A549 (cell line): ENCODE measurements at regions not wholly inside any gene's neighbourhood (a gene's known extent, or its start where the extent isn't known, plus 50 kb on each side); places are given as distances from the start of the nearest gene placed in this dataset.

ENCODE experiments used
- ATAC-seq, 2 experiments: fragments of 200-7000 bp in 1 of 2; fragments of >200 bp in 1 of 2; cut with Nextera tagmentation in 1 of 2; cut with Tn5 transposase in 1 of 2; 3 replicates each; pipeline versions ENCODE4 v1.8.0 to v1.9.1; 2018 to 2020; ENCODE audit warnings: mild to moderate bottlenecking in 1 of 2, moderate library complexity in 1 of 2
- CTCF ChIA-PET: fragments of 300-600 bp; sonication (Branson Sonifier 250); formaldehyde crosslinking; extraction: SDS; loops from one replicate; lab custom pipeline; 2021; ENCODE audit warnings: antibody characterized with exemption, inconsistent platforms; lab: Yijun Ruan, JAX
- POLR2A ChIA-PET: fragments of 350-600 bp; formaldehyde crosslinking; extraction: SDS; loops from one replicate; lab custom pipeline; 2021; ENCODE audit warnings: antibody characterized with exemption, inconsistent platforms; lab: Yijun Ruan, JAX
- DNase-seq, 2 experiments: peaks; one replicate each; pipeline versions ENCODE4 v3.0.0 to v3.0.0-alpha.2; 2011 to 2016; ENCODE audit warnings: low read depth in 1 of 2, low spot score in 1 of 2
- FAIRE-seq: peaks from 2 replicates; lab custom pipeline; 2011; peaks lifted over from hg19 to GRCh38; lab: Jason Lieb, UNC
- H3K27ac ChIP-seq, 2 experiments: fragments of >200 bp; sonication (Bioruptor Twin); formaldehyde crosslinking; 3 replicates each; pipeline ENCODE4 v1.5.1; 2016 to 2017
- H3K4me1 ChIP-seq: fragments of >200 bp; sonication (Bioruptor Twin); formaldehyde crosslinking; 3 replicates; pipeline ENCODE4 v1.6.1; 2016
- H3K4me2 ChIP-seq: fragments of >200 bp; sonication (Bioruptor Twin); formaldehyde crosslinking; 3 replicates; pipeline ENCODE4 v1.6.1; 2016
- H3K4me3 ChIP-seq: fragments of >200 bp; sonication (Bioruptor Twin); formaldehyde crosslinking; 3 replicates; pipeline ENCODE4 v1.5.1; 2016
- H3K9me3 ChIP-seq: fragments of >200 bp; sonication (Bioruptor Twin); formaldehyde crosslinking; 3 replicates; pipeline ENCODE4 v1.6.1; 2016
- BHLHE40 ChIP-seq: IDR thresholded peaks from 2 replicates; pipeline ENCODE4 v1.6.1; 2012; ENCODE audit warnings: low read depth, low read length, inconsistent platforms
- CBX2 ChIP-seq: fragments of 200-600 bp; sonication (generic); IDR thresholded peaks from 2 replicates; pipeline ENCODE4 v1.6.1; 2016; ENCODE audit warnings: low read depth, mild to moderate bottlenecking, borderline replicate concordance
- CBX8 ChIP-seq: fragments of 200-600 bp; sonication (generic); IDR thresholded peaks from 2 replicates; pipeline ENCODE4 v1.6.1; 2016
- CEBPB ChIP-seq, 2 experiments: fragments of >200 bp in 1 of 2; sonication (Bioruptor Twin) in 1 of 2; formaldehyde crosslinking in 1 of 2; IDR thresholded peaks; 2 replicates each; pipeline ENCODE4 v1.6.1; 2012 to 2016
- CHD2 ChIP-seq: fragments of 150-350 bp; IDR thresholded peaks from 2 replicates; pipeline ENCODE4 v1.6.1; 2014; ENCODE audit warnings: low read length; ENCODE audit not compliant: partially characterized antibody
- ESRRA ChIP-seq: fragments of 150-350 bp; IDR thresholded peaks from 2 replicates; pipeline ENCODE4 v1.6.1; 2014; ENCODE audit warnings: mild to moderate bottlenecking, low read length, borderline replicate concordance
- FOSB ChIP-seq: fragments of 250-450 bp; sonication (Bioruptor Pico); IDR thresholded peaks from 2 replicates; pipeline ENCODE4 v1.5.0; 2020; ENCODE audit warnings: mild to moderate bottlenecking, moderate library complexity
- FOSL2 ChIP-seq, 2 experiments: fragments of 450-650 bp in 1 of 2; fragments of >200 bp in 1 of 2; sonication (Bioruptor Twin) in 1 of 2; formaldehyde crosslinking; IDR thresholded peaks; 2 replicates each; pipeline versions ENCODE4 v1.5.0 to v1.6.1; 2016 to 2020; ENCODE audit warnings: mild to moderate bottlenecking in 1 of 2, moderate library complexity in 1 of 2
- HDAC2 ChIP-seq: fragments of 200-600 bp; sonication (generic); IDR thresholded peaks from 2 replicates; pipeline ENCODE4 v1.6.1; 2016
- HEYL ChIP-seq: fragments of 250-450 bp; sonication (Bioruptor Pico); IDR thresholded peaks from 2 replicates; pipeline ENCODE4 v1.8.0; 2021; ENCODE audit warnings: mild to moderate bottlenecking, moderate library complexity
- HOXA7 ChIP-seq: fragments of 250-450 bp; sonication (Bioruptor Pico); IDR thresholded peaks from 2 replicates; pipeline ENCODE4 v1.5.0; 2020; ENCODE audit warnings: mild to moderate bottlenecking, moderate library complexity
- HOXB13 ChIP-seq: fragments of 250-450 bp; sonication (Bioruptor Pico); IDR thresholded peaks from 2 replicates; pipeline ENCODE4 v1.5.0; 2020; ENCODE audit warnings: low read depth, mild to moderate bottlenecking, moderate library complexity
- HOXB5 ChIP-seq: fragments of 250-450 bp; sonication (Bioruptor Pico); IDR thresholded peaks from 2 replicates; pipeline ENCODE4 v1.5.0; 2020; ENCODE audit warnings: mild to moderate bottlenecking, moderate library complexity
- JUN ChIP-seq, 2 experiments: fragments of >200 bp; sonication (Bioruptor Twin); formaldehyde crosslinking; IDR thresholded peaks; 2 replicates in 1 of 2; 3 replicates in 1 of 2; pipeline ENCODE4 v1.6.1; 2016 to 2017
- MAFK ChIP-seq: fragments of 450-650 bp; IDR thresholded peaks from 2 replicates; pipeline ENCODE4 v1.6.1; 2014; ENCODE audit not compliant: partially characterized antibody
- MAZ ChIP-seq: fragments of 150-350 bp; IDR thresholded peaks from 2 replicates; pipeline ENCODE4 v1.6.1; 2014; ENCODE audit warnings: antibody characterized with exemption, low read depth, low read length, borderline replicate concordance
- MYC ChIP-seq: IDR thresholded peaks from 2 replicates; pipeline ENCODE4 v1.6.1; 2012; ENCODE audit warnings: mild to moderate bottlenecking, inconsistent platforms, low read length, improper control_type of control experiment, borderline replicate concordance
- NR3C1 ChIP-seq: fragments of >200 bp; sonication (Bioruptor Twin); formaldehyde crosslinking; IDR thresholded peaks from 3 replicates; pipeline ENCODE4 v1.6.1; 2017
- PHF8 ChIP-seq: fragments of 200-600 bp; sonication (generic); IDR thresholded peaks from 2 replicates; pipeline ENCODE4 v1.6.1; 2016; ENCODE audit warnings: low read depth, mild to moderate bottlenecking, antibody characterized with exemption, moderate library complexity, borderline replicate concordance
- POLR2A ChIP-seq: IDR thresholded peaks from 2 replicates; pipeline ENCODE4 v1.6.1; 2012; ENCODE audit warnings: mild to moderate bottlenecking, low read length
- POLR2AphosphoS2 ChIP-seq: conservative IDR thresholded peaks from 2 replicates; pipeline ENCODE4 v1.6.1; 2012; ENCODE audit warnings: low read length, improper control_type of control experiment, inconsistent platforms
- RARB ChIP-seq: fragments of 250-450 bp; sonication (Bioruptor Pico); IDR thresholded peaks from 2 replicates; pipeline ENCODE4 v1.8.0; 2021; ENCODE audit warnings: mild to moderate bottlenecking, moderate library complexity
- RCOR1 ChIP-seq: fragments of 150-350 bp; IDR thresholded peaks from 2 replicates; pipeline ENCODE4 v1.6.1; 2014; ENCODE audit warnings: antibody characterized with exemption, low read length, low read depth
- RFX5 ChIP-seq: fragments of 450-650 bp; IDR thresholded peaks from 2 replicates; pipeline ENCODE4 v1.7.1; 2014; ENCODE audit warnings: antibody characterized with exemption, mild to moderate bottlenecking, moderate library complexity
- TFCP2L1 ChIP-seq: fragments of 250-450 bp; sonication (Bioruptor Pico); IDR thresholded peaks from 2 replicates; pipeline ENCODE4 v1.5.0; 2021; ENCODE audit warnings: mild to moderate bottlenecking
- USF2 ChIP-seq: fragments of 450-650 bp; IDR thresholded peaks from 2 replicates; pipeline ENCODE4 v1.6.1; 2014; ENCODE audit warnings: antibody characterized with exemption
- ZSCAN20 ChIP-seq: fragments of 250-450 bp; sonication (Bioruptor Pico); IDR thresholded peaks from 2 replicates; pipeline ENCODE4 v1.8.0; 2022; ENCODE audit warnings: mild to moderate bottlenecking, moderate library complexity
- WGBS: methylation state at CpG from one replicate; pipeline ENCODE4 v1.1.6; 2017; ENCODE audit errors: missing lambda C conversion rate; 5-methylcytosine and 5-hydroxymethylcytosine counted together
- TF ChIP-seq, protein P1 (sequence below): fragments of 200-600 bp; sonication (generic); IDR thresholded peaks from 2 replicates; pipeline ENCODE4 v1.6.1; 2016; ENCODE audit warnings: antibody characterized with exemption, mild to moderate bottlenecking, moderate library complexity

- DNase-seq (no peak), FAIRE-seq (no peak), ATAC-seq (no peak)
- no peaks in the 10 kb centered on the region for H3K9me3 ChIP-seq
- no peaks in the 10 kb centered on the region for H3K4me1 ChIP-seq
- H3K27ac ChIP-seq: no peak overlapping the region
- CTCF ChIA-PET: interaction anchor here (1.5 kb wide), 1 partner anchor 84 kb away, joined by 4 read pairs; no protein-coding TSS in a partner anchor
- H3K4me2 ChIP-seq: no peak overlapping the region
- POLR2A ChIA-PET: no interaction called here
- H3K4me3 ChIP-seq: no peak overlapping the region
- TF ChIP-seq POLR2A (no peak), MAFK (no peak), CHD2 (no peak), TFCP2L1 (CRISPR knock-in tag) (no peak), BHLHE40 (no peak), HEYL (no peak), HOXB5 (no peak)
- WGBS: 62% methylated on average over 1 of the region's 1 CpG
Measured at GRCh38 chrX:44042751-44043150, 69.6 kb upstream of the NDP start.

DNA sequence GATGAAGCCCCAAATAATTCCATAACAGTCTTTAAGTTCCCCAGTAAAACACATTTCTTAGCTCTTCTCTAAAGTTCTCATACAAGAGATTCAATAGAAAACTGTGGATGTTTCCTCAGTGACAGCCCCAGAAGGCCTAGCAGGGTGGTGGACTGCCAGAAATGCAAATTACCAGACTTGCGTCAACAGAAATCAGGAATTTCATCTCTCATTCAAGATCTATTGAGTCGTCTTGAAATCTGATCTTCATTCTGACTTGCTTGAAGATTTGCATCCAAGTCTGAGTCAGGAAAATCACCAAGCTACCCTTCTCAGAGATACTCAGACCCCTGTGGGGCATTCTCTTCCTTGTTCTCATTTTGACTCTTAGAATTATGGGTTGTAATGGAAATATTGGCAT, 68.9 kb upstream of the NDP start:
- no peak for DNase-seq
- 53% methylated on average over 2 of the region's 2 CpGs for whole genome bisulfite sequencing
- TF ChIP-seq CBX2: no peak
- no peak for TF ChIP-seq JUN (IDR thresholded peaks at IDR 0.05)
- no peak for TF ChIP-seq HOXA7 (CRISPR knock-in tag)
- no peak for TF ChIP-seq FOSB (CRISPR knock-in tag)
- no peak for TF ChIP-seq HDAC2
- TF ChIP-seq CHD2: no peak
- no peak for TF ChIP-seq RARB (CRISPR knock-in tag)
- TF ChIP-seq HOXB13 (CRISPR knock-in tag): no peak
- TF ChIP-seq POLR2AphosphoS2: no peak
- no peak for TF ChIP-seq HOXB5
- TF ChIP-seq, all 56 proteins: peak for 0
- ChIA-PET CTCF (interaction anchor here (1.5 kb wide), 1 partner anchor 84 kb away, joined by 4 read pairs; no protein-coding TSS in a partner anchor), POLR2A (interaction anchor here (0.6 kb wide), 1 partner anchor 72 kb away, joined by 3 read pairs; no protein-coding TSS in a partner anchor)
- no peaks in the 10 kb centered on the region for H3K4me1 ChIP-seq
- no peaks in the 10 kb centered on the region for H3K9me3 ChIP-seq
- H3K27ac ChIP-seq: no peak overlapping the region
- no peak overlapping the region for H3K4me2 ChIP-seq
- no peak overlapping the region for H3K4me3 ChIP-seq
- FAIRE-seq (no peak), ATAC-seq (no peak)

GRCh38 chrX:44040406-44040805, 67.2 kb upstream of the NDP start:
- POLR2A ChIA-PET: no interaction called here
- no peaks in the 10 kb centered on the region for H3K4me1 ChIP-seq
- no peak for ATAC-seq
- no peak for FAIRE-seq
- no peak for TF ChIP-seq HOXA7 (CRISPR knock-in tag)
- TF ChIP-seq PHF8: no peak
- no peak for TF ChIP-seq MAZ
- TF ChIP-seq HDAC2: no peak
- TF ChIP-seq MAFK: no peak
- no peak for TF ChIP-seq ZSCAN20 (CRISPR knock-in tag)
- no peak for TF ChIP-seq HOXB13 (CRISPR knock-in tag)
- no peak for TF ChIP-seq FOSL2 (IDR thresholded peaks at IDR 0.05)
- no peak for TF ChIP-seq FOSL2 (CRISPR knock-in tag; IDR thresholded peaks at IDR 0.05)
- TF ChIP-seq MYC: no peak
- no peak for TF ChIP-seq RFX5
- no peak for TF ChIP-seq CBX8
- TF ChIP-seq CEBPB (IDR thresholded peaks at IDR 0.05): no peak
- no peak for TF ChIP-seq NR3C1
- no peak for TF ChIP-seq RCOR1
- TF ChIP-seq, protein P1, sequence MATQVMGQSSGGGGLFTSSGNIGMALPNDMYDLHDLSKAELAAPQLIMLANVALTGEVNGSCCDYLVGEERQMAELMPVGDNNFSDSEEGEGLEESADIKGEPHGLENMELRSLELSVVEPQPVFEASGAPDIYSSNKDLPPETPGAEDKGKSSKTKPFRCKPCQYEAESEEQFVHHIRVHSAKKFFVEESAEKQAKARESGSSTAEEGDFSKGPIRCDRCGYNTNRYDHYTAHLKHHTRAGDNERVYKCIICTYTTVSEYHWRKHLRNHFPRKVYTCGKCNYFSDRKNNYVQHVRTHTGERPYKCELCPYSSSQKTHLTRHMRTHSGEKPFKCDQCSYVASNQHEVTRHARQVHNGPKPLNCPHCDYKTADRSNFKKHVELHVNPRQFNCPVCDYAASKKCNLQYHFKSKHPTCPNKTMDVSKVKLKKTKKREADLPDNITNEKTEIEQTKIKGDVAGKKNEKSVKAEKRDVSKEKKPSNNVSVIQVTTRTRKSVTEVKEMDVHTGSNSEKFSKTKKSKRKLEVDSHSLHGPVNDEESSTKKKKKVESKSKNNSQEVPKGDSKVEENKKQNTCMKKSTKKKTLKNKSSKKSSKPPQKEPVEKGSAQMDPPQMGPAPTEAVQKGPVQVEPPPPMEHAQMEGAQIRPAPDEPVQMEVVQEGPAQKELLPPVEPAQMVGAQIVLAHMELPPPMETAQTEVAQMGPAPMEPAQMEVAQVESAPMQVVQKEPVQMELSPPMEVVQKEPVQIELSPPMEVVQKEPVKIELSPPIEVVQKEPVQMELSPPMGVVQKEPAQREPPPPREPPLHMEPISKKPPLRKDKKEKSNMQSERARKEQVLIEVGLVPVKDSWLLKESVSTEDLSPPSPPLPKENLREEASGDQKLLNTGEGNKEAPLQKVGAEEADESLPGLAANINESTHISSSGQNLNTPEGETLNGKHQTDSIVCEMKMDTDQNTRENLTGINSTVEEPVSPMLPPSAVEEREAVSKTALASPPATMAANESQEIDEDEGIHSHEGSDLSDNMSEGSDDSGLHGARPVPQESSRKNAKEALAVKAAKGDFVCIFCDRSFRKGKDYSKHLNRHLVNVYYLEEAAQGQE: no peak
- no peak for TF ChIP-seq ESRRA
- TF ChIP-seq USF2: no peak
- 24% methylated on average over 3 of the region's 3 CpGs for WGBS
- H3K4me3 ChIP-seq: no peak overlapping the region
- H3K4me2 ChIP-seq: no peak overlapping the region
- no peak for DNase-seq
- no peak overlapping the region for H3K27ac ChIP-seq
- CTCF ChIA-PET: no interaction called here
- no peaks in the 10 kb centered on the region for H3K9me3 ChIP-seq
